Heart left ventricle (tissue), 16 donors: ENCODE measurements at regions not wholly inside any gene's neighbourhood (a gene's known extent, or its start where the extent isn't known, plus 50 kb on each side); places are given as distances from the start of the nearest gene placed in this dataset.
A peak's percentile ranks its signal among the peaks of the same experiment; 100 is the strongest.

Source experiments
- ATAC-seq, 4 donors: fragments of 200-7000 bp; cut with Tn5 transposase; one replicate each; pipeline ENCODE4 v1.9.1; 2020 to 2022; ENCODE audit warnings: moderate library complexity in 4 of 4, mild to moderate bottlenecking in 3 of 4, moderate number of reproducible peaks in 1 of 4
- DNase-seq, 5 donors: peaks; one replicate each; pipeline ENCODE4 v3.0.0-alpha.2; 2020
- H3K27ac ChIP-seq, 12 donors: fragments of 200-600 bp; sonication (generic) in 4 of 12; one replicate each; pipeline versions ENCODE4 v1.5.0 to v1.8.0; 2016 to 2022; ENCODE audit warnings: mild to moderate bottlenecking in 2 of 12
- H3K27me3 ChIP-seq, 9 donors: fragments of 200-600 bp; sonication (generic) in 2 of 9; one replicate each; pipeline versions ENCODE4 v1.5.1 to v1.8.0; 2016 to 2022; ENCODE audit warnings: mild to moderate bottlenecking in 3 of 9
- H3K36me3 ChIP-seq, 9 donors: fragments of 200-600 bp; sonication (generic) in 2 of 9; one replicate each; pipeline versions ENCODE4 v1.5.0 to v1.8.0; 2018 to 2022; ENCODE audit warnings: mild to moderate bottlenecking in 2 of 9
- H3K4me1 ChIP-seq, 12 donors: fragments of 200-600 bp; sonication (generic) in 4 of 12; one replicate each; pipeline versions ENCODE4 v1.5.0 to v1.8.0; 2016 to 2022; ENCODE audit warnings: mild to moderate bottlenecking in 3 of 12
- H3K4me3 ChIP-seq, 12 donors: fragments of 200-600 bp; sonication (generic) in 4 of 12; one replicate each; pipeline versions ENCODE4 v1.5.0 to v1.8.0; 2017 to 2022; ENCODE audit warnings: mild to moderate bottlenecking in 9 of 12, moderate library complexity in 4 of 12
- H3K9me3 ChIP-seq, 12 donors: fragments of 200-600 bp; sonication (generic) in 4 of 12; one replicate each; pipeline versions ENCODE4 v1.5.0 to v1.8.0; 2016 to 2022; ENCODE audit warnings: mild to moderate bottlenecking in 1 of 12
- CTCF ChIP-seq, 12 donors: fragments of 200-600 bp; sonication (generic) in 4 of 12; IDR thresholded peaks; one replicate each; pipeline versions ENCODE4 v1.5.0 to v1.8.0; 2018 to 2022; ENCODE audit warnings: antibody characterized with exemption in 12 of 12, mild to moderate bottlenecking in 5 of 12
- POLR2A ChIP-seq, 2 donors: fragments of 450-650 bp; IDR thresholded peaks; one replicate each; pipeline ENCODE4 v1.6.1; 2017; ENCODE audit warnings: antibody characterized with exemption in 2 of 2, mild to moderate bottlenecking in 2 of 2, moderate library complexity in 2 of 2
- WGBS, 4 donors: extraction: QIAGEN DNeasy Blood & Tissue Kit in 2 of 4; methylation state at CpG; one replicate each; pipeline versions ENCODE4 v1.1.5 to v1.1.7; 2013 to 2018; 5-methylcytosine and 5-hydroxymethylcytosine counted together
- intact Hi-C, 10 donors: fragments of 100-400 bp; cut with DNase I; formaldehyde crosslinking; loops; one replicate each; pipeline versions ENCODE4 v1.11.1 to v1.14.2; 2022
- donor health status: ischemic (EF 13 %, LVEDD 7.1; RV severe dilation, severe dysfunction).
- donor health status: healthy with polysubstance abuse.
- donor health status: DM: no; HTN: yes; CAD: no.
- donor health status: DM: no; HTN: no; CAD: no.
- donor health status: ischemic (EF 25% LVEDD 6.9; RV normal size, moderate dysfunction).
- donor health status: ischemic (EF 25% LVEDD 5.7; RV mildly dilated, moderate dysfunction).
- donor health status: healthy.
- donor health status: DM: yes; HTN: yes; CAD: no.
- donor health status: ischemic (EF 35%, LVEDD 5.7; RV mildly dilated, moderate dysfunction).
- donor health status: nonischemic (EF 11% LVEDD 7.7; RV severe dilation, severe dysfunction).
- donor health status: DM: yes; HTN: yes; CAD: no.
- donor health status: PGD.
- donor health status: ischemic (EF 29% LVEDD 5.4; RV normal size, mild dysfunction).
- donor health status: nonischemic (EF 23%, LVEDD 6.1; RV moderate dilation, normal function).

- WGBS, 4 donors = 62 to 73% (median 68%) methylated on average over 2 of the region's 2 CpGs
- Histone ChIP-seq H3K36me3 (no peaks in the 10 kb centered on the region), H3K27ac (peak overlapping the region in 1 of 12 donors; percentile 39), H3K27me3 (no peaks in the 10 kb centered on the region), H3K4me3 (no peak overlapping the region), H3K9me3 (no peaks in the 10 kb centered on the region), H3K4me1 (peaks cover 0 to 4% (median 0%) of the 10 kb centered on the region in 12 donors)
- no peak for TF ChIP-seq POLR2A (IDR thresholded peaks at IDR 0.05)
- TF ChIP-seq CTCF (IDR thresholded peaks at IDR 0.05) = no peak
- no peak for ATAC-seq
- no peak for DNase-seq
- intact Hi-C loops = no loop called here
Measured at GRCh38 chrX:78534221-78534620, 124.9 kb downstream of the RTL3 start.

GRCh38 chrX:78532363-78532762 lies 126.8 kb downstream of the RTL3 start:
- no peak overlapping the region for H3K4me3 ChIP-seq
- no peaks in the 10 kb centered on the region for H3K27me3 ChIP-seq
- no peak for DNase-seq
- intact Hi-C loops = no loop called here
- H3K4me1 ChIP-seq = peaks cover 0 to 4% (median 0%) of the 10 kb centered on the region in 12 donors
- no peak overlapping the region for H3K27ac ChIP-seq
- no peaks in the 10 kb centered on the region for H3K9me3 ChIP-seq
- ATAC-seq = no peak
- no peak for TF ChIP-seq POLR2A (IDR thresholded peaks at IDR 0.05)
- no peaks in the 10 kb centered on the region for H3K36me3 ChIP-seq

GRCh38 chrX:78527818-78528217 lies 131.3 kb downstream of the RTL3 start:
- no peaks in the 10 kb centered on the region for H3K36me3 ChIP-seq
- ATAC-seq (no peak), DNase-seq (no peak)
- H3K27ac ChIP-seq = no peak overlapping the region
- intact Hi-C loops = no loop called here
- H3K9me3 ChIP-seq = peaks cover 0 to 9% (median 0%) of the 10 kb centered on the region in 12 donors
- H3K27me3 ChIP-seq = no peaks in the 10 kb centered on the region
- WGBS, 4 donors = 50 to 87% (median 70%) methylated on average over 1 of the region's 1 CpG
- TF ChIP-seq CTCF (IDR thresholded peaks at IDR 0.05) (no peak), POLR2A (IDR thresholded peaks at IDR 0.05) (no peak)
- H3K4me3 ChIP-seq = no peak overlapping the region
- H3K4me1 ChIP-seq = no peaks in the 10 kb centered on the region

- DNase-seq (no peak), ATAC-seq (no peak)
- TF ChIP-seq CTCF (IDR thresholded peaks at IDR 0.05) (no peak), POLR2A (IDR thresholded peaks at IDR 0.05) (no peak)
- Histone ChIP-seq H3K4me3 (no peak overlapping the region), H3K36me3 (no peaks in the 10 kb centered on the region), H3K4me1 (no peaks in the 10 kb centered on the region), H3K9me3 (peaks cover 0 to 9% (median 0%) of the 10 kb centered on the region in 12 donors), H3K27me3 (no peaks in the 10 kb centered on the region), H3K27ac (no peak overlapping the region)
- 70 to 93% (median 79%) methylated on average over 1 of the region's 1 CpG for WGBS, 4 donors
- intact Hi-C loops = no loop called here
Measured at GRCh38 chrX:78527263-78527662, 131.9 kb downstream of the RTL3 start.

- 72 to 88% (median 80%) methylated on average over 2 of the region's 2 CpGs for WGBS, 4 donors
Measured at GRCh38 chrX:78522601-78523000, 136.5 kb downstream of the RTL3 start.

More at GRCh38 chrX:78522601-78523000, 136.5 kb downstream of the RTL3 start:
- TF ChIP-seq CTCF (IDR thresholded peaks at IDR 0.05) (no peak), POLR2A (IDR thresholded peaks at IDR 0.05) (no peak)
- Histone ChIP-seq H3K9me3 (peaks cover 0 to 9% (median 0%) of the 10 kb centered on the region in 12 donors), H3K4me1 (no peaks in the 10 kb centered on the region), H3K4me3 (no peak overlapping the region), H3K36me3 (no peaks in the 10 kb centered on the region), H3K27ac (no peak overlapping the region), H3K27me3 (no peaks in the 10 kb centered on the region)
- DNase-seq = no peak
- intact Hi-C loops = no loop called here
- no peak for ATAC-seq
